HL-60 (cell line): ENCODE measurements at regions not wholly inside any gene's neighbourhood (a gene's known extent, or its start where the extent isn't known, plus 50 kb on each side); places are given as distances from the start of the nearest gene placed in this dataset.

Source experiments
- DNase-seq, 2 experiments: peaks; one replicate each; pipeline ENCODE4 v3.0.0-alpha.2; 2010 to 2020; ENCODE audit warnings: low read depth in 1 of 2, low spot score in 1 of 2
- H3K27ac ChIP-seq: fragments of 250-450 bp; sonication (Bioruptor Pico); replicated peaks from 2 replicates; pipeline ENCODE4 v1.5.1; 2020; ENCODE audit warnings: mild to moderate bottlenecking, moderate library complexity
- H3K27me3 ChIP-seq: fragments of 250-450 bp; sonication (Bioruptor Pico); 2 replicates; pipeline ENCODE4 v1.5.1; 2021; ENCODE audit warnings: mild to moderate bottlenecking, moderate library complexity; ENCODE audit not compliant: insufficient read depth, poor library complexity, severe bottlenecking
- H3K4me3 ChIP-seq: replicated peaks from 2 replicates; pipeline ENCODE4 v1.5.1; 2011; ENCODE audit warnings: mild to moderate bottlenecking, control low read depth, low read length; ENCODE audit not compliant: insufficient read depth
- CTCF ChIP-seq: IDR thresholded peaks from one replicate; pipeline ENCODE4 v1.5.1; 2011; ENCODE audit warnings: low read length, control low read depth, inconsistent platforms; ENCODE audit not compliant: insufficient read depth
- GABPA ChIP-seq: IDR thresholded peaks from 2 replicates; pipeline ENCODE4 v1.6.1; 2012; ENCODE audit warnings: low read depth
- POLR2AphosphoS5 ChIP-seq: IDR thresholded peaks from 2 replicates; pipeline ENCODE4 v1.6.1; 2012; ENCODE audit warnings: low read depth
- REST ChIP-seq: IDR thresholded peaks from 2 replicates; pipeline ENCODE4 v1.6.1; 2012; ENCODE audit warnings: low read depth; ENCODE audit not compliant: insufficient replicate concordance
- SPI1 ChIP-seq: IDR thresholded peaks from 2 replicates; pipeline ENCODE4 v1.6.1; 2012; ENCODE audit warnings: low read depth, mild to moderate bottlenecking, borderline replicate concordance

GRCh38 chr4:37001688-37002436, 242.7 kb upstream of the NWD2 start:
- DNase-seq: no peak
- TF ChIP-seq SPI1: no peak
- no peak for TF ChIP-seq REST
- TF ChIP-seq GABPA: no peak
- no peak for TF ChIP-seq POLR2AphosphoS5
- TF ChIP-seq CTCF: no peak
- Histone ChIP-seq H3K27me3 (no peaks in the 10 kb centered on the region), H3K27ac (no peak overlapping the region), H3K4me3 (no peak overlapping the region)

GRCh38 chr4:37002625-37003024, 241.9 kb upstream of the NWD2 start:
- H3K27ac ChIP-seq: no peak overlapping the region
- H3K27me3 ChIP-seq: no peaks in the 10 kb centered on the region
- no peak for DNase-seq
- H3K4me3 ChIP-seq: no peak overlapping the region
- TF ChIP-seq POLR2AphosphoS5 (no peak), REST (no peak), GABPA (no peak), CTCF (no peak), SPI1 (no peak)

GRCh38 chr4:37008199-37008598, 236.3 kb upstream of the NWD2 start:
- TF ChIP-seq REST (no peak), SPI1 (no peak)
- no peaks in the 10 kb centered on the region for H3K27me3 ChIP-seq
- no peak overlapping the region for H3K4me3 ChIP-seq
- H3K27ac ChIP-seq: no peak overlapping the region
- DNase-seq: no peak
